GM12872 (cell line): ENCODE measurements at regions not wholly inside any gene's neighbourhood (a gene's known extent, or its start where the extent isn't known, plus 50 kb on each side); places are given as distances from the start of the nearest gene placed in this dataset.

Experiments
- CTCF ChIP-seq: IDR thresholded peaks from 3 replicates; pipeline ENCODE4 v1.5.1; 2011; ENCODE audit warnings: low read depth, mild to moderate bottlenecking, low read length, moderate library complexity; ENCODE audit not compliant: insufficient read depth

- TF ChIP-seq CTCF: no peak
Observed at GRCh38 chr7:94182721-94183120, 178.6 kb upstream of the BET1 start.

GRCh38 chr7:94183289-94183749 lies 179.2 kb upstream of the BET1 start:
- no peak for TF ChIP-seq CTCF

GRCh38 chr7:94183891-94184290 lies 179.7 kb upstream of the BET1 start:
- TF ChIP-seq CTCF: no peak

GRCh38 chr7:94188350-94188749 lies 184.2 kb upstream of the BET1 start:
- TF ChIP-seq CTCF: no peak

- no peak for TF ChIP-seq CTCF
Observed at GRCh38 chr7:94190599-94191061, 186.5 kb upstream of the BET1 start.

GRCh38 chr7:94195201-94195600 lies 191.0 kb upstream of the BET1 start:
- TF ChIP-seq CTCF: no peak

- no peak for TF ChIP-seq CTCF
Observed at GRCh38 chr7:94195813-94196212, 191.7 kb upstream of the BET1 start.

- TF ChIP-seq CTCF: no peak
Observed at GRCh38 chr7:94205529-94205928, 189.2 kb upstream of the COL1A2 start.
